ENCODE measurements at regions not wholly inside any gene's neighbourhood (a gene's known extent, or its start where the extent isn't known, plus 50 kb on each side); places are given as distances from the start of the nearest gene placed in this dataset.

DNA sequence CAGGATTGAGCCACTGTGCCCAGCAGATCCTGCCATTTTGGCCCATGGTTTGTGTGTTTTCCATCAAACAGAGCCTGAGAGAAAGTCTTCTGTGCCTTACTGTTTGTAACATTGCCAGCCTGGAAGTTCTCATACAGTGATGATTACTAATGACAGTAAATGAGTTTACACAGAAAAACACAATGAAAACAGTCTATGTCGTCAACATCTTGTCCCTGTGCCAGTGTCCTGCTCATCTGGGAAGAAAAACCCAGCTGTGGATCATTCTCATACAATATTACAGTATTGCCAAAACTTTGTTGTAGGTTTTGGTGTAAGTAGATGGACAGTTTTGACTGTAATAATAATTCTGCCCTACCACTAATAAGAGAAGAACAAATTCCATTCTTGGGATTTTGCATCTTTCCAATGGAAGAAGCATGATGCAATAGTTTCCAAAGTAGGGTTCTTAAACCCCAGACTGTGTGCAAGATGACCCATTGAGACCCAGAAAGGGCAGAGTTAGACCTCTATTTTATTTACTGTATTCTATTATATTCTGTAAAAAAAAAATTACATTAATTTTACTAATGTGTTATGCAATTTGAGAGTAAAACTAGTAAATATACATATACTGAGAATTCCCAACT is 135.0 kb upstream of the JARID2 start:
- TF ChIP-seq, protein P1, sequence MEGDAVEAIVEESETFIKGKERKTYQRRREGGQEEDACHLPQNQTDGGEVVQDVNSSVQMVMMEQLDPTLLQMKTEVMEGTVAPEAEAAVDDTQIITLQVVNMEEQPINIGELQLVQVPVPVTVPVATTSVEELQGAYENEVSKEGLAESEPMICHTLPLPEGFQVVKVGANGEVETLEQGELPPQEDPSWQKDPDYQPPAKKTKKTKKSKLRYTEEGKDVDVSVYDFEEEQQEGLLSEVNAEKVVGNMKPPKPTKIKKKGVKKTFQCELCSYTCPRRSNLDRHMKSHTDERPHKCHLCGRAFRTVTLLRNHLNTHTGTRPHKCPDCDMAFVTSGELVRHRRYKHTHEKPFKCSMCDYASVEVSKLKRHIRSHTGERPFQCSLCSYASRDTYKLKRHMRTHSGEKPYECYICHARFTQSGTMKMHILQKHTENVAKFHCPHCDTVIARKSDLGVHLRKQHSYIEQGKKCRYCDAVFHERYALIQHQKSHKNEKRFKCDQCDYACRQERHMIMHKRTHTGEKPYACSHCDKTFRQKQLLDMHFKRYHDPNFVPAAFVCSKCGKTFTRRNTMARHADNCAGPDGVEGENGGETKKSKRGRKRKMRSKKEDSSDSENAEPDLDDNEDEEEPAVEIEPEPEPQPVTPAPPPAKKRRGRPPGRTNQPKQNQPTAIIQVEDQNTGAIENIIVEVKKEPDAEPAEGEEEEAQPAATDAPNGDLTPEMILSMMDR (IDR thresholded peaks at IDR 0.05), result no peak
- TF ChIP-seq POLR2A (IDR thresholded peaks at IDR 0.05) (no peak), EP300 (IDR thresholded peaks at IDR 0.05; ENCODE audit: low read depth) (no peak), POLR2AphosphoS5 (IDR thresholded peaks at IDR 0.05) (no peak)
